Ecto neural progenitor cell (in vitro differentiated cells): ENCODE measurements at regions not wholly inside any gene's neighbourhood (a gene's known extent, or its start where the extent isn't known, plus 50 kb on each side); places are given as distances from the start of the nearest gene placed in this dataset.
"Not testable (repeated sequence)": the region's sequence is repeated elsewhere in the genome, so short reads cannot be mapped to it uniquely, and the experiment has no call there.

Experiments used
- DNase-seq: peaks from one replicate; pipeline ENCODE4 v3.0.0-alpha.2; 2018; ENCODE audit warnings: low spot score

DNA sequence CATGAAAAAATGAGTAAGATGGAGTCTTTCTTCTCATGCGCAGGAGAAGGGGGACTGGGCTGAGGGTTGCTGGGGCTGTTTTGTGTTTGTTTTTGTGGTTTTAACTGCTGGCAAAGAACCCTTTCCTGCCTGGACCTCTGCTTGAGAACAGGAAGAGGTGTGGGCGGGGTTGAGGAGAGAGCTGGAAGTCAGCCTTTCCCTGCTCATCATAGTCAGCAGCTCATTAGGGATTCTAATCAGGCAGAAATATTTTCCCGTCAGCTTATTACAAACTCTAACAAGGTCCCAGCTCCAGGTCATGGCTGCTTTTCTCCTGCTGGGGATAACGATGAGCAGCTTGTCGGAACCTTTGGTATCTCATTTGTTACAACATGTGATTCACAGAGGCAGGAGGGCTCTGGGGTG is 185.0 kb upstream of the NRXN3 start:
- DNase-seq: no peak

DNA sequence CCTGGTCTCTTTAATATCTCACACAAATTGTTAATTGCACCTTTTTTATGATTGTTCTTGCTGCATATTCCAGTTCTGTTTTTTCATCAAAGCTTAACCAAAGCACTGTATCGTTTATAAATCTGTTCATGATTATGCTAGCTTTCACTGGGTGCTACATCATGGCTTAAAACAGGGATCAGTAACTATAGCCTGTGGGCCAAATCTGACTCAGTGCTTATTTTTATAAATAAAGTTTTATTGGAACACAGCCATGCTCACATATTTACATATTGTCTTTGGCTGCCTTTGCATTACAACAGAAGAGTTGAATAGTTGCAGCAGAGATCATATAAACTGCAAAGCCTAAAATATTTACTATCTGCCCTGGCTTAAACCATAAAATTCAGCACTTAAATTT is 183.4 kb upstream of the NRXN3 start:
- DNase-seq: no peak

DNA sequence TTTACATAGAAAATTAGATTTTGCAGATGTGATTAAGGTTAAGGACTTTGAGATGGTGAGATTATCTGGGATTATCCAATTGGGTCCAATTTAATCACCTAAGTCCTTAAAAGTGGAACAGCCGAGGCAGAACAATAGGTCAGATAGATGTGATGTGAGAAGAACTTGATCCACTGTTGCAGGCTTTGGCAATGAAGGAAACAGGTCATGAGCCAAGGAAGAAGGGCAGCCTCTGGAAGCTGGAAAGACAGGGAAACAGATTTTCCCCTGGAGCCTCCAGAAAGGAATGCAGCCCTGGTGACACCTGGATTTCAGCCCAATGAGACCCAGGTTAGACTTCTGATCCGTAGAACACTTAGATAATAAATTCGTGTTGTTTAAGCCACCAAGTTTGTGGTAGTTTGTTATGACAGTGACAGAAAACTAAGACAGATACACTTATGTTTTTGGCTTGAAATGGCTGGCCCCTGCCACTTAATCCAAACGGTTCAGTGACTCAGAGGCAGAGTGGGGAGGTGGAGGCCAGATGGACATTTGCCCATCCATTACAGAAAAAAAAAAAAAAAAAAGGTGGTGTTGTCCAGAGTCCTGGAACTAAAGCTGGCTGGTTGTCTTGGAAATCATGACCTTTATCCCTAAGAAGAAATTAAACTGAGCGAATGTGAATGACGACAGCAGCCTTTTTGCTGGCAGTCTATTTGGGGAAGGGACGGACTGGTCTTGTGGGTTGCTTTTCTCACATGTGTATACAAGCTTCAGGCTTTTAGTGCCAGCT is 181.9 kb upstream of the NRXN3 start:
- no peak for DNase-seq

DNA sequence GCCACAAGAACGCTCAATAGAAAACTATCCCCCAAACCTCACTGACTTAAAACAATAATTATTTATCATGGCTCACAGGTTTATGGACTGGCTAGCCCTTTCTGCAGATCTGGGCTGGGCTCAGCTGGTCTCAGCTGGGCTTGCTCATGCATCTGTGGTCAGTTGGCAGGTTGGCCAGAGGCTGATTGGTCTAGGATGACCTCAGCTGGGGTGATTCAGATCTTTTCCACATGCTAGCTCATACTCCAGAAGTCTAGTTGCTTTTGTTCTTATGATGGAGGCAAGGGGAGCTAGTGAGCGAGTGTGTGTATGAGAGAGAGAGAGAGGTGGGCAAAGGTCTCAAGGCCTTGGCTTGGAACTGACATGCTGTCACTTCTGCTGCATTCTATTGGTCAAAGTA is 181.2 kb upstream of the NRXN3 start:
- no peak for DNase-seq

DNA sequence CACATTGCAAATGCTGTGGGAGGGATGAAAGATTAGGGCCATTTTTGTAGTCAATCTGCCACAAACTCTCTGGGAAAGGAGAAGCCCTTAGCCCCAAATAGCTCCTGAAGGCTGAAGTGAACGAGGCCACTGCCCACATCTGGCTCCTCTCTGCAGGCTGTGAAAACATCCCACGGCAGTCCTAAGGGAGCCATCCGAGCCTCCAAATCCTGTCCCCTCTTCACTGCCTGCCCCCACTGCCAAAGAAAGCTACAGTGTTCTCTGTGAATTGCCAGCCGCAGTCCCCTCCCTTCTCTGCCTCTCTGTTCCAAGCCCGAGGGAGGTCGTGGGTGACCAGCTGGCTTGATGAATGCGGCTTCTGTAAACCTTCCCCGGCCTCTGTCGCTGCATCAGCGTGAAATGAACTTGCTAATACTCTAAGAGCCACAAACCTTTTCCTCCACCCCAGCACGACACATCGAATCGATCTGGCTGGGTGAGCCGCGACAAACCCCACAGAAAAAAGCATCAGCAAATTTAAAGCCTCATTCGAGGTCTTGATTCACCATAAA is 180.7 kb upstream of the NRXN3 start:
- peak; percentile 62 for DNase-seq

DNA sequence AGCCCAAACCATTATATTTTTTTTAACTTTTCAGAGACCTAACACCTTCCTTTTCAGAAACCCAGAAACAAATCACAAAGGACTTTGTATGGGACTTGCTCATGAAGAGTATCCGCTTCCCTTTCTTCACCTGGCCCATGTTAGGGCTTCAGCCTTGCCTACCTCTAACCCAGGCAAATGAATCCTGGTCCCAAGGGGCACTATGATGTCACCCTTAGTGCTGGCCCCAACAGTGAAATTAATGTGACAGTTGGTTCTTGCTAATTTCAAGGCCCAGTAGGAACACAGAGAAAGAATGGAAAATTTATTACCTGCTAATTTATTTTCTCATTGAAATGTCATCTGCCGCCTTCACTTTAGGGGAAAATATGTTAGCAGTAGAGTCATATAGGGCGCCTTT is 179.8 kb upstream of the NRXN3 start:
- no peak for DNase-seq

DNA sequence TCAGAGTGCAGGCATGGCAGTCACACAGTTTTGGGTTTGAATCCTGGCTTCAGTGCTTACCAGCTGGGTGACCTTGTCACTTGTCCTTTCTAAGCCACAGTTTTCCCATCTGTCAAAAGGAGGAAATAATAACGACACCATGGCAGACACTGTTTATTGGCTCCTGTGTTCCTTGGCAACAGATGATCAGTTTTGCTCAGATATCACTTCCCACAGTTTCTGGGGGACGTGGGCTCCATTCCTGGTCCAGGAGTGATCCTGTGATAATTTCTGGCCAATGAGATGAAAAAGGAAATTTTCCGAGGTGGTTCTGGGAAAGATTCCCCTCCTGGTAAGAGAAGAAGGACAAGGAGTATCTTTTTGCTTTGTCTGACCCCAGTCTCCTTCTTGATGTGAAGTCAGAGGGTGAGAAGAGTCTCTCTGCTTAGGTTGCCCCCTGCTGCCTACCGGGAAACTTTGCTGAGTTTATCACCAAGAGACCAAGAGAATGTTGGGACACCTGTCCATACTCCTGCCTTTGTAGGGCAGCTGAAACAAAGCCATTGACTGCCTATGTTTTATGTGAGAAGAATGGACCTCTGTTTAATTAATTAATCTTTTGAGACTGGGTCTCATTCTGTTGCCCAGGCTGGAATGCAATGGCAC is 178.9 kb upstream of the NRXN3 start:
- DNase-seq: no peak

DNA sequence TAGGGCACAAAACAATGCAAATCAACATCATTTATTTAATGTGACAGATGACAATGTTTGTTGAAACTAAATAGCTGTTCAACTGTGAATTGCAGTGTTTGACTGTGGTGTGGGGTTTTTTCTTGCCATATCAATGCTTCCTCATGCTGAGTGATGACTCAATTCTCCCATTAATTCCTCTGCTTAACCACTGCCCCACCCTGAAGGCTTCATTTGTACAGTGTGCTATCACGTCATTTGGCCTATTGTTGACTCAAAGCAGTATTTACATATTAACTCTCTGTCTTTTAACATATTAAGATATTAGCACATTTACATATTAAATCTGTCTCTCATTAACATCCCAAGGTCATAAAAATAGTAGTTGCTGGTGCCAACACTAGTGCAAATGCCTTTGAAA is 164.8 kb upstream of the NRXN3 start:
- DNase-seq: no peak

DNA sequence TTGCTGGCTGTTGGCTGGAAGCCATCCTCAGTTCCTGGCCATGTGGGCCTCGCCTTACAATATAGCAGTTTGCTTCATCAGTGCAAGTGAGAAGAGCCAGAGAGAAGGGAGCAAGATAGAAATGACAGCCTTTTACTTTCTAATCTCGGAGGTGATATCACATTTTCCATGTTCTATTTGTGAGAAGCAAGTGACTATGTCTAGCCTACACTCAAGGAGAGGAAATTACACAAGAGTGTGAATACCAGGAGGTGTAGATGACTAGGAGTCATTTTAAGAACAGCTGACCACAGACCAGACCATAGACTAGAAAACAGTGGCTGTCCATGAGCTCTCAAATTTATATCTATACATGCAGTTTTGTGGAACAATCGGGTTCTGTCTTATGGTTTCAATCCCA is 163.0 kb upstream of the NRXN3 start:
- no peak for DNase-seq

DNA sequence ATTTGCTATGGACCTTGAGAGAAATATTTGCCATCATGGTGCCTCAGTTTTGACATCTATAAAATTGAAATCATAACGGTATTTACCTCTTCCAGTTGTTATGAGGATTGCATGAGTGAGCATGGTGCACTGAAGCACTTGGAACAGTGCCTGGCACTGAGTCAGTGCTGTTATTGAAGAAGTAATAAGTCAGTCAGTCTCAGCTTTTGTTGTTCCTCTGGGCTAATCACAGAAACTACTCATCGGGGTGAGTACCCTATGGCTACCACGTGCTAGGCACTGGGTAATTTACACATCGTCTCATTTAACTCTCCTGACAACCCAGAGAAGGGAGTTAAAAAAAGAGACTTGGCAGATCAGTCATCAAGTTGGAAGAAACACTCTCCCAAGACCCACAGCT is 159.5 kb upstream of the NRXN3 start:
- no peak for DNase-seq

DNA sequence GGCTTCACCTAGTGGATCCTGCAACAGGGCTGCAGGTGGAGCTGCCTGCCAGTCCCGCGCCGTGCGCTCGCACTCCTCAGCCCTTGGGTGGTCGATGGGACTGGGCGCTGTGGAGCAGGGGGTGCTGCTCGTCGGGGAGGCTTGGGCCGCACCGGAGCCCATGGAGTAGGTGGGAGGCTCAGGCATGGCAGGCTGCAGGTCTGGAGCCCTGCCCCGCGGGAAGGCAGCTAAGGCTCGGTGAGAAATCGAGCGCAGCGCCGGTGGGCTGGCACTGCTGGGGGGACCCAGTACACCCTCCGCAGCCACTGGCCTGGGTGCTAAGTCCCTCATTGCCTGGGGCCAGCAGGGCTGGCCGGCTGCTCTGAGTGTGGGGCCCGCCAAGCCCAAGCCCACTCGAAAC is 156.3 kb upstream of the NRXN3 start:
- not testable (repeated sequence) for DNase-seq

DNA sequence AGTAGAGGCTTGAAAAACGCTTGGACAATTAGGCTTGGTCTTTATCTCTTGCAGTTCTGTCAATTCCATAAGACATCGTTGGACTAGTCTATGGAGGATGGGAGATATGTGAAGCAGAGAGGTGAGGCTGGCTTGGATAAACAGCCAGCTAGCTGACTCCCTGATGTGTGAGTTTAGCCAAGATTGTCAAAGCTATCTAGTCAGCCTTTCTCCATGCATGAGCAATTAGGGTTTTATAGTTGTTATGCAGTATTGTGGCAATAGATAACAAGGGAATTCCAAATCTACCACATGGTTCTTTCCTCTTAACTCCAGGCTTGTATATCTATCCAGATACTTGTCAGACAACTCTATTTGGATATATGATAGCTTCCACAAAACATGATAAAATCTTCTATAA is 153.6 kb upstream of the NRXN3 start:
- no peak for DNase-seq

DNA sequence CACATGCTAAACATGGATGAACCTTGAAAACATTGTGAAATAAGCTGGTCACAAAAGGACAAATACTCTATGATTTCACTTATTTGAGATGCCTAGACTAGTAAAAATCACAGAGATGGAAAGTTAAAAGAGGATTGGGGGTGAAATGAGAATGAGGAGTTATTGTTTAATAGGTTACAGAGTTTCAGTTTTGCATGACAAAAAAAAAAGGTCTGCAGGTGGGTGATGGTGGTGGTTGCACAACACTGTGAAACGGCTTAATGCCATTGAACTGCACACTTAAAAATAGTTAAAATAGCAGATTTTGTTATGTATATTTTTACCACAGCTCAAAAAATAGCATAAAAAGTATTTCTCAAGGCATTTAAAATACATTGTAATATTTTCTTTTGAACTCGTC is 151.9 kb upstream of the NRXN3 start:
- no peak for DNase-seq

DNA sequence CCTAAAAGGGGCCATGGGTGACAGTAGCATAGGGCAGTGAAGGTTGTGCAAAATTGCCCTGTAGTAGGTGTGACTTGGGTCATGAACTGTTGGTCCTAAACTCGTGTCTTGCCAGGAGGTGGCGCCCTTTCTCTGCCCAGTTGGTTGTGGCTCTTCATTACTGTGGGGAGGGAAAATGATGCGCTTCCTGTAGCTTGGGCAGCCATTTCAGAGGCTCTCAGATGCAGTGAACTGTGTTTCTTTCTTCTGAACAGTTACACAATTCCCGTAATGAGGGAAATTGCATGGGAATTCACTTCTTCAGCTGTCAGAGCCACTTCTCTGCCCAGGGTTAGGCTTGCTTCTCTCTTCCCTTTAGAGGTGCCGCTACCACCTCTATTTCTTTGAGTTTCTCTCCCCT is 148.1 kb upstream of the NRXN3 start:
- peak; percentile 85 for DNase-seq

DNA sequence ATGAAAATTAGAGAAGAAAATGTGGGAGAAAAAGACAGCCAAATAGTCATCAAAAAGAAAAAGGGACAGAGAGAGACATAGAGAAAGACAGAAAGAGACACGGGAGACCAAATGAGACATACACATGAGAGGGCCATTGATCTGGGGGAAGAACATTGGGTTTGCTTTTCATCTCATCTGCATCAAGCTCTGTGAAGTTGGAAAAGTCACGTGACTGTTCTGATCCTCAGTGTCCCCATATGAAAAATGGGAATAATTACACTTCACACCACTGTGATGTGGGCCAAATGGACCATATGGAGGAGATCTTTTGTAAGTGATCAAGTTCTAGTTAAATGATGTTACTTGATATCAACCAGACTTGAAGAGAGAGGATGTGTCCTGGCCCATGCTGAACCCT is 147.1 kb upstream of the NRXN3 start:
- no peak for DNase-seq

DNA sequence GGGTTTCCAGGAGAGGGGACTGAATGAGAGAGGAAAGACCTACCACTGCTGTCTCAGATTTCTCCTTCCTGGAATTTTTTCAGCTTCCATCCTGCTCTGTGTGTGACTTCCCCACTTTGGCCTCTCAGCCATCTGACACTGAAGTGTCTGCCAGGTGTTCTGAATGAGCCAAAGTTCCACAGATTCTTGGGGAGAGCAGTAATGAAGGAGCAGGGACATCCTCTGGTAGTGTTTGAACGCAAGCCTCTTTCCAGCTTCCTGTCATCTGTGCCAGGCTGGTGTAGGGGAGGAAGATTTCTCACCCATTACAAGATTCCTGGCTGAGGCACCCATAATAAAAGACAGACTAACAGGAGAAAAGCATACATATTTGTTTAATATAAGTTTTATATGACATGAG is 141.7 kb upstream of the NRXN3 start:
- no peak for DNase-seq

DNA sequence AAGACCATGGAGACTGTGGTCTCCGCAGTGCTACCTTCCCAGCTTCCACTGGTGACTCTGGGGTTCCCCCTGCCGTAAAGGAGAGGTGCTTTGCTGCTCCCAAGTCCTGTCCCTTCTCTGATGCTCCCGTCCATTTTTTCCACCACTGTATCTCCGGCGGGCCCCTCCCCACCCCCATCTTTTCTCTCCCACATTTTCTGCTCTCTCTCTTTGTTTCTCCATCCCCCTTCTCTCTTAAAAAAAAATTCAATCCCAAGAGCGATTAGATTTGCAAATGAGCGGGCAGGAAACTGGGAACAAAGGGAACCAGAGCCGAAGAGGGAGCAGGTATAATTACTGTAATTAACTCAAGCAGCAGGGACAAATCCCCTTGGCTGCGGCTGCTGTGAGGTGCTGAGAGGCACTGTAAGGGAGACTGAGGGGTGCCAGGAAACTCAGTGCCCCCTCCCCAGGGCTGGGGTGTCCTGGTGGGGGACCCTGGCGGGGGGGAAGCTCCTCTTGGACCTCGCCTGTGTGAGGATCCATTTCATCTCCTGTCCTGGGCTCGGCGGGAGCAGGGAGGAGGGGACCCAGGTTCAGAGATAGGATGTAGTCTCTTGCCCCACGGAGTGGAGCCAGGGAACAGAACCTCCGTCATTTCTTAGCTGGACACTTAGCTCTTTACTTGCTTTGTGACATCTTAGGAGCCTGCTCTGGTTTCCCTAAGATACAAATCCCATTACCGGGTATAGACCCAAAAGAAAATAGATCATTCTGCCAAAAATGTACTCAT is 140.4 kb upstream of the NRXN3 start:
- peak; percentile 50 for DNase-seq

DNA sequence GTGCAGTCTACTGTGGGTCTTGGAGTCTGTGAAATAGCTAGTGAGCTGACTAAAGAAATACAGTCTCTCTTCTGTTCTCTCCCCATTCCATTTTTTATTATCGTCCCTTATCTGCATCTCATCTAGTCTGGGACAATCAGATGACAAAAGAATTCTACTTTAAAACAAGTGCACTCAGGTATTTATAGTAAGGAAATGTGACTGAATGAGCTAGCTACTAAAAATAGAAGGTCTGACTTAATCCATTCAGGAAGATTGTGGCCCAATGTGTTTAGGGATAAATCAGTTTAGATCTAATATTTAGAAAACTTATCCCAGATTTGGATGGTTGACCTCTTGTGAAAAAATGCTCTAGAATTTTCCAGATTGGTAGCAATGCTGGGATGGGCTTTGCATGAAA is 126.8 kb upstream of the NRXN3 start:
- no peak for DNase-seq

DNA sequence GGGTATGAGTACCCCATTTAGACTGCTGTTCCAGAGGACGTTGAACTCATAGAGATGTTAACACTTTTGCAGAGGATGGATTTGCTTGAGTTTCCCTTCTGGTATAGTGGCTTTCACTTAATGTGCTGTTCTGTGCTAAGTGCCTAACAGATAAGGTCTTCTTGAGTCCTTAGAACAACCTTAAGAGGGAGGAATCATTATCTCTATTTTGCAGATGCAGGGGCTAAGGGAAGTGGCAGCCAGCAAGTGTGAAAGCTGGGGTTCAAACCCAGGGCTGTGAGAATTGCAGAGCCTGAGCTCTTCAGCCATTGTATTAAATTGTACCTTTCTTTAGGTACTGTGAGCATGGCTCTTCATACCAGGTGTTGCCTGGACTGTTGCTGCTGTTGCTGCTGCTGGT is 122.1 kb upstream of the NRXN3 start:
- DNase-seq: no peak

DNA sequence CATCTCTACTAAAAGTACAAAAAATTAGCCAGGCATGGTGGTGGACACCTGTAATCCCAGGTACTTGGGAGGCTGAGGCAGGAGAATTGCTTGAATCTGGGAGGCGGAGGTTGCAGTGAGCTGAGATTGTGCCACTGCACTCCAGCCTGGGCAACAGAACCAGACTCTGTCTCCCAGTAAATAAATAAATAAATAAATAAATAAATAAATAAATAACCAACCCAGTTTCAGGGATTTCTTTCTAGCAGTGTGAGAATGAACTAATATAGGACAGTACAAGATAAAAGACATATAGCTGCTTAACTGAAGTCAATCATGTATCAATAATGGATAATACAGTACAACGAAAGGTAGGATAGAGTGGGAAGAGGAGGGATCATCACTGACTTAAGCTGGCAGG is 113.3 kb upstream of the NRXN3 start:
- DNase-seq: not testable (repeated sequence)

DNA sequence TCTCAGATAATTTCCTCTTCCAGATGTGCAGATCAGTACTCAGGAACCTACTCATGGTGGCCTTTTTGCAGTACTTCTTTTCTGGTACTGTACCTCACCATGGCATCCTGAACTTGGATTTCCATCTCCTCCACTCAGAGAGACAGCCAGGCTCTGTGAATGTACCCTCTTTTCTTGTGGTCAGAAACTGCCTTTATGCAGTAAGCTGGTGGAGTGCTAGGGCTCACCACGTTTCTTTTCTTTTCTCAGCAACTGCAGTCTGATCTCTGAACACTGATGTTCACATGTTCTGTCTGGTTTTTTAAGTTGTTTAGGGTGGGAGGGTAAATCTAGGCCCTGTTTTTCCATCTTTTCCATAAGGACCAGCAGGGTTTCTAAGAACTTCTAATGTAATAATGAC is 99.8 kb upstream of the NRXN3 start:
- DNase-seq: no peak

DNA sequence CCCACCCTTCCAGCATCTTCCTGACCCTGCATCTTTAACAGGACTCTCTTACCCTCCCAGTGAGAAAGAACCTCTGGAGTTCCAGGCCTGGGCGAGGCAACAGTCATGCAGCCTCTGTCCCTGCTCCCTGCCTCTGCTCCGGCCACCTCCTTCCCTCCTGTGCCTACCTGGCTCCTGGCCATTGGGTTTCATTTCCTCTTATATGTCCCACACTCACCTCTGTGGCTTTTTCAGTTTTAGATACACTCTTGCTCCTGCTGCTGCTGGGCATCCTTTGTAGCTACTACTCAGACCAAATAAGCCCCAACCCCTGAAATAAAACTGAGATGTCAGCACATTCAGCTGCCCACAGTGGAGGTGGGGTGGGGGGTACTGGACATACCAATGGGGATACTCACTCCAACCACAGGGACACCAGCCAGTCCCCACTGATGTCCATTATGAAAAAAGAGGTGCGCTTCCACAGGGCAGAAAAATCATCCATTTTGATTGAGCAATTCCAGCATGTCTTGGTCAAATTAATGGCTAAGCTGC is 99.1 kb upstream of the NRXN3 start:
- DNase-seq: no peak

DNA sequence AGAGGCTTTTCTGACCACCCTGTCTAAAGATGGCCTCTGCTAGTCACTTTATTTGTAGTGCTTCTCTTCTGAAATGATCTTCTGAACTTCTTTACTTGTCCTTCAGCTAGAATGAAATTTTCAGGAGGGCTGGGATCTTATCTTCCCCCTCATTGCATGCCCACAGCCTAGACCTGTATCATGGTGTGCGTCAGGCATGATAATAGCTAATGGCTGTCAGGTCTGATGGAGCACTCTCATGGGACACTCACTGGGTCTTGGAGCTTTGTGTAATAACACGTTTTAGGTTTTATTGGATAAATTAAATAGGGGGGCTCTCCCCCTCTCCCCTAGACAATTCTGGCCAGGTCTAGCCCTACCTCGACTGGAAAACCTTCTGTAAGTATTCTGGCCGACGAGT is 97.1 kb upstream of the NRXN3 start:
- DNase-seq: no peak
